GM18873 (cell line): ENCODE measurements at regions not wholly inside any gene's neighbourhood (a gene's known extent, or its start where the extent isn't known, plus 50 kb on each side); places are given as distances from the start of the nearest gene placed in this dataset.
A peak's percentile ranks its signal among the peaks of the same experiment; 100 is the strongest.

Experiments used
- ATAC-seq: cut with Tn5 transposase; IDR thresholded peaks from one replicate; pipeline ENCODE4 v1.9.1; 2021; ENCODE audit warnings: mild to moderate bottlenecking, moderate library complexity, moderate number of reproducible peaks; ENCODE audit not compliant: unreplicated experiment, low FRiP score

DNA sequence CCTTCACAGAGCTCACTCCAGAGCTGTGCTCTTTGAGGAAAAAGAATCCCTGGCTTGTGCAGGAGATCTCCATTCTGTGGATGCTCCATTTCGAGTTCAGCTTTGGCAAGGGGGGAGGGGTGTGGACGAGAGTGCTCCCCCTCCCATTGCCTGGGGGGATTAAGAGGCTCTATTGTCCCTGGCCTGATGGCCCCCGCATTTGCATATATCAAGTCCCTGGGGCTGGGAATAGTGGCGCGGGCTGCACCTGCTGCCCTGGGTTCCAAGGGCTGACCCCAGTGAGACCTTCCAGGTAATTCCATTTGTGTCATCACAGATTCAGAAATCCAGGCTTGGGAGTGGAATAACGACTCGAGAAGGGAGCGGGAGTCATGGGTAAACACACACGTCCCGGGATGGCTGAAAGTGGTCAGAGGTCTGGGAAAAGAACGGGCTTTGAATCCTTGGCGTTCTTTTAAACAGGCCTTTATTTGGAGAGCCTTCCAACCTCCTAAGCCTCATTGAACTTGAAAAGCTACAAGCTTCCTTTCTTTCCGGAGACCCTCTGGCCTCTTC is 479.3 kb downstream of the HS3ST3B1 start:
- ATAC-seq: no peak

DNA sequence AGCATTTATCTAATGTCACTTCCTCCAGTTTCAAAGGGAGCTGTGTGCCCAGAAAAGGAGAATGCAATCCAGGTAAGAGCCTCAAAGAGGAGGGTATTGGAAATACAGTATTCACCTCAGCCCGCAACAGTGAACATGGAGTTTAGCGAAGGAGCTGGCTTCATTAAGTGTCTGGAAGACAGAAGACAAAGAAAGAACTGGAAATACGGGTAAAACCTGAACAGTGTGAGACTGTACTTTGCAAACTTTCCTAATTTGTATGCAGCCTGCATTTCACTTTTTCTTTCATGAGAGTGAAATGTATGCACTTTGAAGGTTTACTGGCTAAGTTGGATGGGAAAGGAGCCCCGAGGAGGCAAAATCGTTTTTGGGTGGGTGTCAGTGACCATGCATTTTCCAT is 478.4 kb downstream of the HS3ST3B1 start:
- ATAC-seq: no peak

DNA sequence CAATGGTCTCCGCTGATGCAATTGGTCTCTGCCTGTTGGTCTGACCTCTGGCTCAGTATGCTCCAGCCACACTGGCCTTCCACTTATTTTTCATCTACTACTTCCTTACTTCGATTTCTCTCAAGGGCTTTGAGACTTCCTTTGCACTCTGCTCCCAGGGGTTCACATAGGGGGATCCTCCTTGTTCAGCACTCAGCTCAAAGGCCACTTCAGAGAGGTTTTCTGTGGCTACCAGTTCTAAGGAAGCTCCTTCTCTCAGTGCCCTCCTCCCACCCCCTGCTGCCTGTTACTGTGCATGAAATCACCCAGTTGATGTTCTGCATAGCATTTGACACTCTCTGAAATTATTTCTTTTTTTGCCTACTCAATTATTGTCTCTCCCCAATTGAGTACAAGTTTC is 476.4 kb downstream of the HS3ST3B1 start:
- no peak for ATAC-seq

DNA sequence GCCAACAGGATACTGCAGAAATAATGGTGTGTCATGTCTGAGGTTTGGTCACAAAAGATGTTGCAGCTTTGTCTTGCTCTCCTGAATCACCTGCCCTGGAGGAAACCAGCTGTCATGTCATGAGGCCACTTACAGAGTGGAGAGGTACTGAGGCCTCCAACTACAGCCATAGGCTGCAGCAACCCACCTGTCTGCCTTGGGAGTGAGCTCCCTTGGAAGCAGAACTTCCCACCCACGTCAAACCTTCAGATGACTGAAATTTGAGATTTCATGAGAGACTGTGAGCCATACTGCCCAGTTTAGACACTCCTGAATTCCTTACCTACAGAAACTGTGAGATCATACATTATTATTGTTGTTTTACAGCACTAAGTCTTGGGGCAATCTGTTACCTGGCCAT is 475.9 kb downstream of the HS3ST3B1 start:
- ATAC-seq: no peak

DNA sequence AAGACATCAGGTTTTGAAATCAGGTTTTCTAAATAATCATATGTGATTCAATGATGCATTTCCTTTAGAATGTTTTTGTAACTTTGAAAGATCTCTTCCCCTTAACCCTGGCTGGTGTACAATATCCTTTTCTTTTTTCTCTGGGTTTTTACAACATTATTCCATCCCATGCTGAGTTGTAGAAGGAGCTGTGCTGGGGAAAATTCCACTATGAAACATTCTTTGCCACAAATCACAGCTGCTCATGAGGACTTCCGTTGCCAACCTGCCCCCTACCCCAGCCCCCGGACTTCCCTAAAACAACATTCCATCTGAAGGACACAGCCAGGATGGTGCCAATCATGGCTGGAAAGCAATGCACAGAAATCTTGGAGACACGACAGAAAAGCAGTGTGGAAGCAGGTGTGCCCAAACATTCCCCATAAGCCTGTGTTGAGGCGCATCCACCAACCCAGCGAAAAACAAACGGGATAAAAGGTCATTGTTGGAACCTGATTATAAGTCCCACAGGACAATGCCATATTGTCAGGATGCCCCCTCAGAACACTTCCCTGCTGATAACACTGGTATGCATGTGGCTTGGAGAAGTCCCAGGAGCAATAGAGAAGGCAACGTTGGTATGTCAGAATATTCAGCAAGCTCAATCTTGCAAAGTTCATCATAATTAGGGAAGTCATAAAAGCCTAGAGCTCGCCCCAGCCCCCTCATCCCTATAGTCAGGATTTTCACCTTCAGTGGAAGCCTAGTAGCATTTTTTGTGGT is 475.0 kb downstream of the HS3ST3B1 start:
- no peak for ATAC-seq

DNA sequence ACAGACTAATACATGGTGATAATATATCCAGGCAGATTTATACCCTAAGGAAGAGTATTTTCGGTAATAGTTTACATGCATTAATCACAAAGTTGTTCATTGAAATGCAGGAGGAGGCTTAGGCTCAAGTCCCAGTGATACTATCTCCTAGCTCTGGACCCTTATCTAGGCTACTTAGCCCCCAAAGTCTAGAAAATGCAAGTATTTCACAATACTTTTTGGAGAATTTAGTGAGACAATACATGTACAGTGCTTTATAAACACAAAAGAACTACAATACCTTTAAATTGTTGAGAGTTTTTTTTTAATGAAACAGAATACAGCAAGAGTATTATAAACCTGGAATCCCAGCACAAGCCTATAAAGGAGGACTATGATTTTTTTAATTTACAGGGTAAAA is 473.9 kb downstream of the HS3ST3B1 start:
- ATAC-seq: no peak

DNA sequence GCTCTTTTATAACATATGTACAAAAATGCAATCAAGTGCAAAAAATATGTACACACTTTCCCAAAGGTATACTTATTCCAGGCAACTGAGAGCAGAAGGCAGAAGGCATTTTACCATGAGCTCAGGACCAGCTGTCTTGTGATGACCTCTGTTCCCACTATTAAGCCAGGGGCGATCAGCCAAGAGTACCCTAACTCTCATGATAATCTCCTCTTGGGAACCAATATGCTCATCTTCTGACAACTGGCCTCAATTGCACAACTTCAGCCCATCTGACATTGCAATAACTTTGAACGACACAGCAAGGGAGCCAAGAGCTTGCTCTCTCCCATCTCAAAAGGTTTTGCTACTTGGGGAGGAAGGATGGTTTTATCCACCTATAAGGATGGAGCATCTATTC is 471.9 kb downstream of the HS3ST3B1 start:
- no peak for ATAC-seq

DNA sequence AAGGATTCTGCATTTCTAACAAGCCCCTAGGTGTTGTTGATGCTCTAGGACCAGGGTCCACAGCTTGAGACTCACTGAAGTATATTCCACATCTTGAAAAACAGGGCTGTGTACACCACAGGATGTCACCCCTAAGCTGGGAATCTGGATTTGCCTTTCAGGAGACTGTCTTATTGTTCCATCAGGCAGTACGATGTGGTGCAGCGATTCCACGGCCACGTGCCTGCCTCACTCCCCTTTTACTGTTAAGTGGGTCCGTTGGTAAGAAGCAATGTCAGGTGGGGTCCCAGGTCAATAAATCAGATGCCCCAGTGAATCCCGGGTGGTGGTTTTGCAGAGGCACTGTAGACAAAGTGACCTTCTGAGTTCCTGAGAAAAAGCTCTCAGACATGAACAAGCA is 470.7 kb downstream of the HS3ST3B1 start:
- ATAC-seq: no peak

DNA sequence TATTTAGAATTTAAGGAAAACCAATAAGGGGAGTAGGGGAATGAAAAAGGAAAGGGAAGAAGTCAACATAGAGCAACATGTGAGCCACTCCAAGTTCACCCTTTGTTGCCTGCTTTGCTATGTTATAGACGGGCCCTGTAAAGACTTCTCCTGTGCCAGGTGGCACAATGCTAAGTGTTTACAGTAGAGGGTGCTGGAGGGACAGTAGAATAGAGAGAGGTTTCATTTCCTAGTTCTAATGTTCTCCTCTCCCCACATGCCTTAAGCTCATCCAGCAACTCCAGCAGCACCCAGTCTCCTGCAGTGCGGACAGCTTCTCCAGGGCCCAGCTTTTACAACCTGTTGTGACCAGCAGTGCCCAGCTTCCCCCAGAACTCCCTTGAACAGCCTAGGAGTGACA is 468.0 kb downstream of the HS3ST3B1 start:
- no peak for ATAC-seq

DNA sequence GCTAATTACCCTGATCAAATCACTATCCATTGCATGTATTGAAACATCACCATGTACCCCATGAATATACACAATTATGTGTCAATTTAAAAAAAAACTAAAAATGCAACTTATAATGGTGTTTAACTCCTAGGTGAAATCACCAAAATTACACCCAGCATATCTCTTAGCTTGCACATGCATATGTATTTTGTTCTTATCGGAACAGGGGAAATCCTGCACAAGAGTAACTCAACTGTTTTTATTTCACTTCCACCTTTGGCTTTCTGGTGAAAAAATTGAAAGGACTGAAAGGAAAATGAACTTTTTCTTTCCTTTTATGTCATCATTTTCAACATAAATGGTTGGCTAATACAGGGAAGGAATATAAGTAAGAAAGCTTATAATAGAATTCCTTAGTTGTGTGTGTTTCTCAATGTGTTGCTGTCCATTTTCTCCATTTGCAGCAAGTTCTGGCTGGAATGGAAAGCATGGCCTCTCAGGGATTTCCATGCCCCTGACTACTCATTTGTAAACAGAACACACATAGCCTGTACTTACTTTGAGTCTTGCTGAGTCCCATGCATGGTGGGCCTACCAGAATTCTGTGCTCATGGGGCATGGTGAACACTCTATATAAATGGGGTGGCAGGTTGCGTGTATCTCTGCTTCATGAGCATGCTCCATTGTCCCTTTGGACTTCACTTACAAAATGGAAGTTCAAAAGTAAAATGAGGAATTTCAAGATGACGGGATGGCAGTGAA is 462.0 kb downstream of the HS3ST3B1 start:
- ATAC-seq: no peak

DNA sequence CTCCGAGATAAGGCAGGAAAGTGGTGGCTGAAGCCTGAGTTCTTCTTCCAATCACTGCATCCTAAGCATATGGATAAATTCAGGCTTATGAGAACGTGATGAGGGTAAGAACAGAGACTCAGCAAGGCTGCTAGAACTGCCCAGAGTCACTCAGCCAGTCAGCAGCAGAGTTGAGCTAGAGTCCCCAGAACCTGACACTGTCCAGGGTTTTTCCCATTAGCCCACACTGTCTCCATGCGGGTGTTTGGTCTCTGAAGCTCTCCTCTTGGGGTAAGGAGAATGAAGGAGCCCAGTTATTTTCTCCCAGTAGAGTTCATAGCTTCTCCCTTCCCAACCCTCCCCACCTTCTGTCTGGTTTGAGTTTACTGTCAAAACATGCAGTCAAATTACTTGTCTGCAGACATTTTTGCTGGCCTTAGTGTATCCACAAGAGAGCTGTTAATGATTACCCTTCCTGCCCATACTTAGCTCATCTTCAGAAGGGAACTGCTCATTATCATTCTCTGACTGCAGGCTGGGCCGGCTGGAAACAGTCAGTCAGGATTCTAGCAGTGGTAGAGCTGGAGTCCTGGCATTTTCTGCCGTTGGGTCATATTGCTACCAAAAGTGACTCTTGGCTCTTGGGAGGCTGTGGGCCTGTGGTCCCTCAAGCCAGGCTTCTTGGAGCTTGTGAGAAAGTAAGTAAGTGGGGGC is 460.0 kb downstream of the HS3ST3B1 start:
- peak; percentile 60 for ATAC-seq

DNA sequence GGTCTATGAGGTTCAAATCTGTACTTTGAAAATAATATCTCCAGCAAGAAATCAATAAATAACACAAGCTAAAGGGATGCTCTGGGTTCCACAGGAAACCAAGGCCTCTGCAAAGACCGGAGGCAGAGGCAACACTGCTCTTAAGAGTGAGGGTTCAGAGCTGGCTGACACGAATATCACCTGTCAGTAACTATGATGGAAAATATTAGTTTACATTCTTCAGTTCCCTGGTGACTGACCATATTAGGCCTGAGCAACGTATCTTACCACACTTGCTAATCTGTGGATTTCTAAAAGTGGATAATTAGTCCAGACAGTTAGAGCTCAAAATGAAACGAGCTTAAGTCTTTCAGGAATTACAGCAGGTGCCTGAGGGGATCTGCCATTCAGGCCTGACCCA is 459.3 kb downstream of the HS3ST3B1 start:
- no peak for ATAC-seq

DNA sequence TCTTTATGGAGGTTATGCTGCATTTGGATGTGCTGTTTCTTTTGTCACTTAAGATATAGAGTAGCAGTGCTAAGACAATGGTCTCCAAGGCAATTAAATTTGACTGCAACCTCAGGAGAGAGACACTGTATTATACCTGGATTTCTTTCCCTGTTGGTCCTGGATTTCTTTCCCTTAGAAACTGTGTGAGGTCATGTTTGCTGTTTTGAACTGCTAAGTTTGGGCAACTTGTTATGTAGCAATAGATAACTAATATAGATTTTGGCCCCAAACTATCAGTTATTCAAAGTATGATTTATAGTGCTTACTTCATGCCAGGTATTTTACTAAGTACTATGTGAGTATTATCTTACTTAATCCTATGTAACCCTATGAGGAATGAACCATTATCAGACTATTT is 458.4 kb downstream of the HS3ST3B1 start:
- ATAC-seq: no peak

DNA sequence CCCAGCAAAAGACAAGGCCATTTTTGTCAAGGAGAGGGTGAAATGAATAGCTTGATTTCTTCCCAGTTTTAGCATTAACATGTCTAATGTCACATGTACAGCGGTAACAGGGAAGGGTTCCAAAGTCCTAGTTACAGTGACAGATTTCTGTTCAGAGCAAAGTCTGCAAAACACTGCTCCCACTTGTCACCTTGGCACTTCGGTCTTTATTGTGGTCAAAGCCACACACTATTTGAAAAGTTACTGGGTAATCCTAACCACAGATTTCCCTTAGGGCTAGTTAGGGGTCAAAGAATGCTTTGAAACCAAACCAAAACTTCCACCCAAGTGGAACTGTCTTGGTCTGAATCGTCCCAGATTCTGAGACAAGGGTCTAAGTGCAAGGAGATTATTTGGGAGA is 455.6 kb downstream of the HS3ST3B1 start:
- ATAC-seq: no peak

DNA sequence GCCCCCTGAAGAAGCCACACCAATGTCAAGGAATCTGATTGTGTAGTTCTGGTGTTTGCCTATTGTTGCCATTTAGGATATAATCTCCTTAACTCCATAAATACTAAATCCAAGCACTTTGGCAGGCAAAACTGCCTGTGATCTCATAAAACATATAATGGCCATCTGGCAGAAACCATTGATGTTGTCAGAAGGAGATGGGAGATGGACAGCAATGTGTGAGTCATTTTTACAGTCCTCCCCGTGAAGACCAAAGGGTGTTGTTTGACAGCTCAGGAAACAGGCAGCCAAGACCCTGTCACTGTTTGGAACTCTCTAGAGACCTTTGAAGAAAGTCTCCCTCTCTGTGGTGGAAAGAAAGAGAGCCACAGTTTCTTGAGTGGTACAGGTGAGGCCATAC is 454.1 kb downstream of the HS3ST3B1 start:
- no peak for ATAC-seq

DNA sequence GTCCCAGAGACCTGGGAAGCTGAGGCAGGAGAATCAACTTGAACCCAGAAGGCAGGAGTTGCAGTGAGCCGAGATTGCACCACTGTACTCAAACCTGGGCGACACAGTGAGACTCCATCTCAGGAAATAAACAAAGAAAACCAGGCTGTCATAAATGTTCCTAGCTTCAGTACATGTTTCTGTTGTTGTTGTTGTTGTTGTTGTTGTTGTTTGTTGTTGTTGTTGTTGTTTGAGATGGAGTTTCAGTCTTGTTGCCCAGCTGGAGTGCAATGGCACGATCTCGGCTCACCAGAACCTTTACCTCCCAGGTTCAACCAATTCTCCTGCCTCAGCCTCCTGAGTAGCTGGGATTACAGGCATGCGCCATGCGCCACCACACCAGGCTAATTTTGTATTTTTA is 452.5 kb downstream of the HS3ST3B1 start:
- no peak for ATAC-seq

DNA sequence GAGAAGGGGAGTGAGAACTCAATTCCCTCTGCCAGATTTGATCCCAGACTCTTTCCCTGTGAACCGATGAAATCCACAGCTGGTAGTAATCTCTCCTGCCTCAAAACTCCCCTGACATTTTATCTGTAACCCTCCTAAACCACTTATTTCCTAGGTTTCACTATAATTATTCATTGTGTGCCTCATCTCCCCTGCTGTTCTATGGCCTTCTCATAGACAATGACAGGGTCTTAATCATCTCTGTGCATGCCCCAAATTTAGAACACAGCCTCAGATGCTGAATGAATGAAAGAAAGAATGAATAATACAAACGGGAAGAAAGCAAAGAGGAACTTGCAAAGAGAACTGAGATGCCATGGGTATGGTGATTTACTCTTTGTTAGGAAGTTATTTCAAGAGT is 451.1 kb downstream of the HS3ST3B1 start:
- ATAC-seq: no peak

DNA sequence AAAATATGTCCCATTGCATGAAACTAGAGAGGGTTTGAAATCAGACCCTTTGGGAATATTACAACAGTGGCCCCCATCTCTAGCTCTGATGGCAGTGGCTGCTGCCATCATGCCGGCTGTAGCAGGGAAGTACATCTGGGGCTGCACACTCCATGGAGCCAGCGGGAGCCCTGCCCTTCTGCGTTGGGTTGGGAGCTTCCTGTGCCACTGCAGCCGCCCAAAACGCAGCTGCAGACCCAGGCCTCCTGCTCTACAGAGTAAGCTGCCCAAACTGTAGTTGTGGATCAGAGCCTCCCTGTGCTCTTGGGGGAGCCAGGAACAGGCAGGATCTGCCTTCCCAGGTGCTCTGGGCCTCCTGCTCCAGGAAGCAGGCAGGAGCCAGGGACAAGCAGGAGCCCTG is 450.0 kb downstream of the HS3ST3B1 start:
- no peak for ATAC-seq

DNA sequence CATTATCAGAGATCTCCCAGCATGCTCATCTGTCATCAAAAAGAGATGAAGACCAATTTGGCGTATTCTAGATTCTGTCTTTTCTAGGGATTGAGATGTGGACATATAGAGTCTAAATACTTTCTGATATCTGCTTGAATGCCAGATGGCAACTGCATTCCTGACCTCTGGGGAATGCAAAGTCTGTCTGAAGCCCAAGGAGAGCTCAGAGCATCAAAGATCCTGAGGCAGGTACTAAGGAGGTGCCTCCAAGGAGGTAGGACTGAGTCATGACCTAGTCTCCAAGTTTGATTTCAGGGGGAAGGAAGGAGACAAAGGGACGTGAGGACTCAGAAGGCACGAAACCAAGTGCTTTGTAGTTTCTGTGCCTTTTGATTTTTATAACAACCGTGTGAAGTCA is 448.4 kb downstream of the HS3ST3B1 start:
- no peak for ATAC-seq

DNA sequence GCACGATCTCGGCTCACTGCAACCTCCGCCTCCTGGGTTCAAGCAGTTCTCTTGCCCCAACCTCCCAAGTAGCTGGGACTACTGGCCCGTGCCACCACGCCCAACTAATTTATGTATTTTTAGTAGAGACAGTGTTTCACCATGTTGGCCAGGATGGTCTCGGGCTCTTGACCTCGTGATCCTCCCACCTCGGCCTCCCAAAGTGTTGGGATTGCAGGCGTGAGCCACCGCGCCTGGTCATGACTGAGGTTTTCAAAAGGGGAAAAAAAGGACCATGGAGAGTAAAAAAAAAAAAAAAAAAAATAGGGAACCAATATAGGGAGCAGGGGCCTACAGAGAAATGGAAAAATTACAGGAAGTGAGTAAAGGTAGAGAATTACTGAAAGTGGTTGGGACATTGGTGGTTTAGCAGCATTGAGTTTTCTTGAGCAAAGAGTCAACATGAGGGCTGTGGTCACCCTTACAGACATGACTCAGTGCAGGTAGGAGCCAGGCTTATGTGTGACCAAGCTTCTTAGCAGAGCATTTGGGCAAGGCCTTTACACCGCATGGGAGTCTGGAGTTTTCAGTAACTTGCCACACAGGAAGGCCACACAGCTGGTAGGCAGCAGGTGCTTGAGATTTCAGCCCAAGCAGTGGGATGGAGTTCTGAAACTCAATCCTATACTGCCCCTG is 447.3 kb downstream of the HS3ST3B1 start:
- peak; percentile 84 for ATAC-seq

DNA sequence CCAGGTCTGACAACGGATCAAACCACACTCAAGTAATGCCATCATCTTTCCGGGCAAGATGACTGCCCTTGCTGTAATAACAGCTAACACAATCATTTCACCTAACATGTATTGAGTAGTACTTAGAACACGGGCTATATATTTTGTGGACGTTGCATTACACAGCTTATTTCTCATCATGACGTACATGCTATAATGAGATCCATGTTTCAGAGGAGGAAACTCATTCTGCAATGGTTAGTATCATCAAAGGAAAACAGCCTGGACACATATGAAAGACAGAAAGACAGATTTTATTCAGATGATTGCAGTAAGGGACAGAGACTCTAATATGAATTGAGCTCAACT is 446.7 kb downstream of the HS3ST3B1 start:
- no peak for ATAC-seq
